Left ventricle myocardium superior (tissue), 1 donor: ENCODE measurements at regions not wholly inside any gene's neighbourhood (a gene's known extent, or its start where the extent isn't known, plus 50 kb on each side); places are given as distances from the start of the nearest gene placed in this dataset.

ENCODE experiments used
- ATAC-seq: fragments of 200-7000 bp; cut with Tn5 transposase; one replicate; pipeline ENCODE4 v1.9.1; 2020; ENCODE audit warnings: mild to moderate bottlenecking, moderate library complexity
- DNase-seq: peaks from one replicate; pipeline ENCODE4 v3.0.0-alpha.2; 2020
- intact Hi-C: fragments of 100-400 bp; cut with micrococcal nuclease; formaldehyde crosslinking; loops from one replicate; pipeline ENCODE4 v1.11.0; 2022
- donor health status: DM: no; HTN: yes; CAD: no; lungs with severe emphysema.

- intact Hi-C loops = no loop called here
- DNase-seq (no peak), ATAC-seq (no peak)
Measured at GRCh38 chr11:80379620-80380278, 938.9 kb upstream of the TENM4 start.

GRCh38 chr11:80371931-80372330 lies 931.1 kb upstream of the TENM4 start:
- ATAC-seq (no peak), DNase-seq (no peak)
- intact Hi-C loops = no loop called here

- DNase-seq (no peak), ATAC-seq (no peak)
- intact Hi-C loops = no loop called here
Measured at GRCh38 chr11:80365980-80366379, 925.1 kb upstream of the TENM4 start.

- no peak for DNase-seq
- intact Hi-C loops = no loop called here
Measured at GRCh38 chr11:80365076-80365725, 924.4 kb upstream of the TENM4 start.

GRCh38 chr11:80362563-80363340 lies 921.9 kb upstream of the TENM4 start:
- no peak for ATAC-seq
- intact Hi-C loops = no loop called here
- DNase-seq = no peak

More at GRCh38 chr11:80365076-80365725, 924.4 kb upstream of the TENM4 start:
- no peak for ATAC-seq

- no peak for DNase-seq
- ATAC-seq = no peak
- intact Hi-C loops = no loop called here
Measured at GRCh38 chr11:80355251-80355650, 914.4 kb upstream of the TENM4 start.

- intact Hi-C loops = no loop called here
- ATAC-seq (no peak), DNase-seq (no peak)
Measured at GRCh38 chr11:80350541-80350940, 909.7 kb upstream of the TENM4 start.

GRCh38 chr11:80349997-80350396 lies 909.2 kb upstream of the TENM4 start:
- DNase-seq = no peak
- no peak for ATAC-seq
- intact Hi-C loops = no loop called here

GRCh38 chr11:80346353-80347059 lies 905.7 kb upstream of the TENM4 start:
- intact Hi-C loops = no loop called here
- ATAC-seq (no peak), DNase-seq (no peak)

- intact Hi-C loops = no loop called here
- no peak for ATAC-seq
- no peak for DNase-seq
Measured at GRCh38 chr11:80343436-80343835, 902.6 kb upstream of the TENM4 start.

- ATAC-seq = no peak
- DNase-seq = no peak
- intact Hi-C loops = no loop called here
Measured at GRCh38 chr11:80338231-80338630, 897.4 kb upstream of the TENM4 start.

GRCh38 chr11:80331694-80332093 lies 890.9 kb upstream of the TENM4 start:
- DNase-seq (no peak), ATAC-seq (no peak)
- intact Hi-C loops = no loop called here

GRCh38 chr11:80330264-80330663 lies 889.4 kb upstream of the TENM4 start:
- ATAC-seq (no peak), DNase-seq (no peak)
- intact Hi-C loops = no loop called here

GRCh38 chr11:80328774-80329173 lies 887.9 kb upstream of the TENM4 start:
- DNase-seq = no peak
- intact Hi-C loops = no loop called here
- no peak for ATAC-seq

GRCh38 chr11:80327956-80328614 lies 887.3 kb upstream of the TENM4 start:
- no peak for ATAC-seq
- intact Hi-C loops = no loop called here
- DNase-seq = no peak

- intact Hi-C loops = no loop called here
- ATAC-seq (no peak), DNase-seq (no peak)
Measured at GRCh38 chr11:80321786-80322185, 881.0 kb upstream of the TENM4 start.

- intact Hi-C loops = no loop called here
- DNase-seq (no peak), ATAC-seq (no peak)
Measured at GRCh38 chr11:80320765-80321164, 879.9 kb upstream of the TENM4 start.

- DNase-seq (no peak), ATAC-seq (no peak)
- intact Hi-C loops = no loop called here
Measured at GRCh38 chr11:80320226-80320625, 879.4 kb upstream of the TENM4 start.

GRCh38 chr11:80317612-80318011 lies 876.8 kb upstream of the TENM4 start:
- intact Hi-C loops = no loop called here
- ATAC-seq = no peak
- DNase-seq = no peak
